Iris pigment epithelial cell (primary cell): ENCODE measurements at regions not wholly inside any gene's neighbourhood (a gene's known extent, or its start where the extent isn't known, plus 50 kb on each side); places are given as distances from the start of the nearest gene placed in this dataset.
A peak's percentile ranks its signal among the peaks of the same experiment; 100 is the strongest.
"Not testable (repeated sequence)": the region's sequence is repeated elsewhere in the genome, so short reads cannot be mapped to it uniquely, and the experiment has no call there.

Source experiments
- DNase-seq: peaks from one replicate; pipeline ENCODE4 v3.0.0-alpha.2; 2011; ENCODE audit warnings: low read depth

GRCh38 chr20:58579819-58580473 is 64.7 kb upstream of the APCDD1L start:
- no peak for DNase-seq

GRCh38 chr20:58579069-58579818 is 64.0 kb upstream of the APCDD1L start:
- no peak for DNase-seq

- no peak for DNase-seq
These were observed 62.8 kb upstream of the APCDD1L start for GRCh38 chr20:58577871-58578598.

GRCh38 chr20:58577139-58577806 is 62.1 kb upstream of the APCDD1L start:
- DNase-seq = no peak

GRCh38 chr20:58576603-58576970 is 61.4 kb upstream of the APCDD1L start:
- no peak for DNase-seq

GRCh38 chr20:58575776-58576602 is 60.8 kb upstream of the APCDD1L start:
- no peak for DNase-seq

GRCh38 chr20:58574469-58574868 is 59.3 kb upstream of the APCDD1L start:
- no peak for DNase-seq

- no peak for DNase-seq
These were observed 58.8 kb upstream of the APCDD1L start for GRCh38 chr20:58573986-58574385.

GRCh38 chr20:58573257-58573656 is 58.1 kb upstream of the APCDD1L start:
- DNase-seq = no peak

GRCh38 chr20:58572428-58572763 is 57.2 kb upstream of the APCDD1L start:
- not testable (repeated sequence) for DNase-seq

GRCh38 chr20:58571693-58572427 is 56.7 kb upstream of the APCDD1L start:
- DNase-seq = peak; percentile 28

GRCh38 chr20:58571356-58571692 is 56.1 kb upstream of the APCDD1L start:
- DNase-seq = no peak

- DNase-seq = no peak
These were observed 55.1 kb upstream of the APCDD1L start for GRCh38 chr20:58570204-58570859.

- DNase-seq = no peak
These were observed 54.3 kb upstream of the APCDD1L start for GRCh38 chr20:58569241-58570125.

GRCh38 chr20:58568483-58569240 is 53.5 kb upstream of the APCDD1L start:
- DNase-seq = no peak

GRCh38 chr20:58568126-58568482 is 52.9 kb upstream of the APCDD1L start:
- DNase-seq = no peak

- DNase-seq = no peak
These were observed 52.2 kb upstream of the APCDD1L start for GRCh38 chr20:58567437-58567836.

GRCh38 chr20:58566981-58567380 is 51.8 kb upstream of the APCDD1L start:
- DNase-seq = no peak
